GM12892 (cell line): ENCODE measurements at regions not wholly inside any gene's neighbourhood (a gene's known extent, or its start where the extent isn't known, plus 50 kb on each side); places are given as distances from the start of the nearest gene placed in this dataset.

Experiments
- POLR2A ChIP-seq: IDR thresholded peaks from 2 replicates; pipeline ENCODE4 v1.6.1; 2011; ENCODE audit warnings: low read depth, low read length, control low read depth
- POLR2AphosphoS5 ChIP-seq: IDR thresholded peaks from 2 replicates; pipeline ENCODE4 v1.6.1; 2011; ENCODE audit warnings: low read depth, low read length, control low read depth

DNA sequence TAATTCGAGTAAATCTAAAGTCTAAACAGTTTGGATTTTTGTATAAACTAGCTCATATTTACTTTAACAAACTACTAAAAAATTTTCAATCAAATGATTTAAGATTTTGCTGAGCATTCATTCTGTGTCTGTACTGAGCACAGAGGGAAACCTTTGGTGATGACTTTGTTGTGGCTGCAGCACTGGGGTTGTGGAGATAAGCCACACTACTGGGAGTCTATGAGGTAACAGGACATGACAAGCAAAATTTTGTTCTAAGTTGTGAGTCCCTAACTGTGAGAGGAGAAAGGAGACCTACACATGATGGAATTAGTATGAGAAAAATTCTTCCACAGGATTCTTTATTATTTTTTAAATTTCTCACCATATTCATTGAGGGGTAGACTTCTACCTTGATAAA lies 933.7 kb upstream of the LRATD1 start:
- TF ChIP-seq POLR2A (no peak), POLR2AphosphoS5 (no peak)
